Astrocyte (in vitro differentiated cells and primary cell): ENCODE measurements at regions not wholly inside any gene's neighbourhood (a gene's known extent, or its start where the extent isn't known, plus 50 kb on each side); places are given as distances from the start of the nearest gene placed in this dataset.

ENCODE experiments used
- DNase-seq: peaks from one replicate; pipeline ENCODE4 v3.0.0-alpha.2; 2010; ENCODE audit warnings: low read depth
- FAIRE-seq: peaks from 2 replicates; lab custom pipeline; 2011; peaks lifted over from hg19 to GRCh38; lab: Jason Lieb, UNC
- H2AFZ ChIP-seq: 2 replicates; pipeline ENCODE4 v1.6.0; 2012; ENCODE audit warnings: low read depth, low read length, inconsistent platforms
- H3K27ac ChIP-seq: 2 replicates; pipeline ENCODE4 v1.5.1; 2011; ENCODE audit warnings: low read depth, low read length, inconsistent platforms
- H3K27me3 ChIP-seq: 2 replicates; pipeline ENCODE4 v1.6.0; 2011; ENCODE audit warnings: low read length, inconsistent platforms; ENCODE audit not compliant: insufficient read depth
- H3K36me3 ChIP-seq: 2 replicates; pipeline ENCODE4 v1.5.1; 2011; ENCODE audit warnings: low read length, inconsistent platforms; ENCODE audit not compliant: insufficient read depth
- H3K4me1 ChIP-seq: 2 replicates; pipeline ENCODE4 v1.5.1; 2011; ENCODE audit warnings: low read length, inconsistent platforms; ENCODE audit not compliant: insufficient read depth
- H3K4me2 ChIP-seq: 2 replicates; pipeline ENCODE4 v1.6.0; 2012; ENCODE audit warnings: low read length, inconsistent platforms
- H3K4me3 ChIP-seq: 2 replicates; pipeline ENCODE4 v1.5.1; 2011; ENCODE audit warnings: low read depth, mild to moderate bottlenecking, low read length, inconsistent platforms; ENCODE audit not compliant: insufficient read depth
- H3K79me2 ChIP-seq: 2 replicates; pipeline ENCODE4 v1.6.0; 2012; ENCODE audit warnings: mild to moderate bottlenecking, low read length, inconsistent platforms; ENCODE audit not compliant: insufficient read depth
- H3K9ac ChIP-seq: 2 replicates; pipeline ENCODE4 v1.6.0; 2012; ENCODE audit warnings: mild to moderate bottlenecking, low read length, inconsistent platforms
- H3K9me3 ChIP-seq: 2 replicates; pipeline ENCODE4 v1.5.1; 2012; ENCODE audit warnings: low read depth, mild to moderate bottlenecking, low read length, inconsistent platforms; ENCODE audit not compliant: insufficient read depth
- H4K20me1 ChIP-seq: 2 replicates; pipeline ENCODE4 v1.6.0; 2012; ENCODE audit warnings: low read length, inconsistent platforms; ENCODE audit not compliant: insufficient read depth
- H3K27ac Mint-ChIP-seq: one replicate; pipeline ENCODE4 v1.8.0; 2021; ENCODE audit warnings: mild to moderate bottlenecking, mixed read lengths; ENCODE audit not compliant: unreplicated experiment
- H3K27me3 Mint-ChIP-seq: one replicate; pipeline ENCODE4 v1.8.0; 2021; ENCODE audit warnings: low read depth, mixed read lengths; ENCODE audit not compliant: unreplicated experiment
- H3K36me3 Mint-ChIP-seq: one replicate; pipeline ENCODE4 v1.8.0; 2021; ENCODE audit warnings: low read depth, mixed read lengths; ENCODE audit not compliant: unreplicated experiment
- H3K4me1 Mint-ChIP-seq: one replicate; pipeline ENCODE4 v1.8.0; 2021; ENCODE audit warnings: low read depth, mixed read lengths; ENCODE audit not compliant: unreplicated experiment
- H3K4me3 Mint-ChIP-seq: one replicate; pipeline ENCODE4 v1.8.0; 2021; ENCODE audit warnings: mild to moderate bottlenecking, moderate library complexity, mixed read lengths; ENCODE audit not compliant: unreplicated experiment
- H3K9me3 Mint-ChIP-seq: one replicate; pipeline ENCODE4 v1.8.0; 2021; ENCODE audit warnings: mild to moderate bottlenecking, mixed read lengths; ENCODE audit not compliant: unreplicated experiment
- CTCF ChIP-seq: IDR thresholded peaks from 2 replicates; pipeline ENCODE4 v1.5.1; 2011; ENCODE audit warnings: low read depth, mild to moderate bottlenecking, inconsistent platforms, low read length, moderate library complexity; ENCODE audit not compliant: insufficient read depth
- EZH2 ChIP-seq: IDR thresholded peaks from 2 replicates; pipeline ENCODE4 v1.6.1; 2012; ENCODE audit warnings: mild to moderate bottlenecking, low read length, inconsistent platforms; ENCODE audit not compliant: insufficient read depth

GRCh38 chr1:79594121-79594698 lies 587.7 kb upstream of the ADGRL4 start:
- FAIRE-seq (no peak), DNase-seq (no peak)
- Histone ChIP-seq H3K27ac (no peak overlapping the region), H3K27me3 (no peaks in the 10 kb centered on the region), H3K79me2 (no peaks in the 10 kb centered on the region), H3K4me3 (no peak overlapping the region), H3K36me3 (no peaks in the 10 kb centered on the region), H3K4me1 (no peaks in the 10 kb centered on the region), H3K9ac (no peak overlapping the region), H2AFZ (no peak overlapping the region), H3K4me2 (no peak overlapping the region), H4K20me1 (no peaks in the 10 kb centered on the region), H3K9me3 (no peaks in the 10 kb centered on the region)
- TF ChIP-seq CTCF (no peak), EZH2 (no peak)
- H3K27me3 Mint-ChIP-seq, result no peaks in the 10 kb centered on the region
- H3K36me3 Mint-ChIP-seq, result no peaks in the 10 kb centered on the region
- no peaks in the 10 kb centered on the region for H3K4me1 Mint-ChIP-seq
- no peaks in the 10 kb centered on the region for H3K9me3 Mint-ChIP-seq
- H3K4me3 Mint-ChIP-seq, result no peak overlapping the region
- H3K27ac Mint-ChIP-seq, result no peak overlapping the region

- Histone ChIP-seq H3K4me3 (no peak overlapping the region), H3K4me2 (no peak overlapping the region), H2AFZ (no peak overlapping the region), H3K9me3 (no peaks in the 10 kb centered on the region), H3K4me1 (no peaks in the 10 kb centered on the region), H4K20me1 (no peaks in the 10 kb centered on the region), H3K36me3 (no peaks in the 10 kb centered on the region), H3K27ac (no peak overlapping the region), H3K9ac (no peak overlapping the region), H3K27me3 (no peaks in the 10 kb centered on the region), H3K79me2 (no peaks in the 10 kb centered on the region)
- Mint-ChIP-seq H3K27me3 (no peaks in the 10 kb centered on the region), H3K27ac (no peak overlapping the region), H3K9me3 (no peaks in the 10 kb centered on the region), H3K4me3 (no peak overlapping the region), H3K4me1 (no peaks in the 10 kb centered on the region), H3K36me3 (no peaks in the 10 kb centered on the region)
- DNase-seq (no peak), FAIRE-seq (no peak)
- TF ChIP-seq CTCF (no peak), EZH2 (no peak)
Measured at GRCh38 chr1:79592707-79593106, 586.2 kb upstream of the ADGRL4 start.

GRCh38 chr1:79588719-79589118 lies 582.2 kb upstream of the ADGRL4 start:
- TF ChIP-seq EZH2, result no peak
- no peak for TF ChIP-seq CTCF
- no peak for DNase-seq
- no peaks in the 10 kb centered on the region for H3K9me3 Mint-ChIP-seq
- no peaks in the 10 kb centered on the region for H3K27me3 Mint-ChIP-seq
- Histone ChIP-seq H4K20me1 (no peaks in the 10 kb centered on the region), H3K4me1 (no peaks in the 10 kb centered on the region), H3K27ac (no peak overlapping the region), H3K36me3 (no peaks in the 10 kb centered on the region), H3K4me2 (no peak overlapping the region), H3K9me3 (no peaks in the 10 kb centered on the region), H3K79me2 (no peaks in the 10 kb centered on the region), H3K27me3 (no peaks in the 10 kb centered on the region), H2AFZ (no peak overlapping the region), H3K4me3 (no peak overlapping the region), H3K9ac (no peak overlapping the region)
- no peak overlapping the region for H3K4me3 Mint-ChIP-seq
- no peaks in the 10 kb centered on the region for H3K4me1 Mint-ChIP-seq
- FAIRE-seq, result no peak
- H3K27ac Mint-ChIP-seq, result no peak overlapping the region
- H3K36me3 Mint-ChIP-seq, result peaks cover 1% of the 10 kb centered on the region
